ENCODE measurements at regions not wholly inside any gene's neighbourhood (a gene's known extent, or its start where the extent isn't known, plus 50 kb on each side); places are given as distances from the start of the nearest gene placed in this dataset.

GRCh38 chr2:121093692-121094091 lies 191.3 kb downstream of the TFCP2L1 start:
- TF ChIP-seq CTCF (IDR thresholded peaks at IDR 0.05; ENCODE audit: insufficient read depth, low read depth, low read length), result no peak
- no peak for TF ChIP-seq EZH2 (IDR thresholded peaks at IDR 0.05; ENCODE audit: insufficient read depth, low read length)
